K562 (cell line): ENCODE measurements at regions not wholly inside any gene's neighbourhood (a gene's known extent, or its start where the extent isn't known, plus 50 kb on each side); places are given as distances from the start of the nearest gene placed in this dataset.

Source experiments
- ATAC-seq: fragments of 200-7000 bp; cut with Tn5 transposase; 3 replicates; pipeline ENCODE4 v1.9.1; 2020; ENCODE audit warnings: moderate library complexity
- BruUV-seq: library from RNA; stranded (reverse); fragments of 400-500 nt; replicated peaks from 2 replicates; lab custom pipeline; 2021; lab: Mats Ljungman, UMichigan
- CTCF ChIA-PET: fragments of 300-600 bp; formaldehyde crosslinking; extraction: SDS; loops from one replicate; lab custom pipeline; 2021; ENCODE audit warnings: low intra/inter-chr PET ratio; lab: Yijun Ruan, JAX
- POLR2A ChIA-PET: fragments of 300-600, 350-650 bp; sonication (Branson Sonifier 250); formaldehyde crosslinking; extraction: SDS; loops from one replicate; lab custom pipeline; 2021; ENCODE audit warnings: antibody characterized with exemption, inconsistent platforms; lab: Yijun Ruan, JAX
- DNase-seq, 4 experiments: peaks; one replicate each; pipeline versions ENCODE4 v3.0.0 to v3.0.0-alpha.2; 2011 to 2018; ENCODE audit warnings: low spot score in 3 of 4, mixed read lengths in 3 of 4; ENCODE audit errors: extremely low read depth in 1 of 4
- FAIRE-seq: peaks from 2 replicates; lab custom pipeline; 2011; peaks lifted over from hg19 to GRCh38; lab: Jason Lieb, UNC
- H2AFZ ChIP-seq: 2 replicates; pipeline ENCODE4 v1.6.0; 2011; ENCODE audit warnings: low read depth, low read length, control low read depth, inconsistent platforms
- H3K27ac ChIP-seq: fragments of 200-600 bp; 3 replicates; pipeline ENCODE4 v1.8.0; 2011; ENCODE audit warnings: low read depth, mild to moderate bottlenecking, control low read depth, inconsistent platforms, low read length, moderate library complexity, mixed read lengths; ENCODE audit errors: extremely low read depth
- H3K27me3 ChIP-seq, 2 experiments: fragments of 300-600 bp in 1 of 2; 2 replicates in 1 of 2; 3 replicates in 1 of 2; pipeline versions ENCODE4 v1.6.0 to v1.8.0; 2011; ENCODE audit warnings: inconsistent platforms in 2 of 2, low read length in 2 of 2, mild to moderate bottlenecking in 1 of 2, mixed read lengths in 1 of 2, moderate library complexity in 1 of 2; ENCODE audit not compliant: control insufficient read depth in 2 of 2, insufficient read depth in 2 of 2
- H3K36me3 ChIP-seq: fragments of 300-600 bp; 3 replicates; pipeline ENCODE4 v1.8.0; 2011; ENCODE audit warnings: mild to moderate bottlenecking, low read length, inconsistent platforms; ENCODE audit not compliant: control insufficient read depth, insufficient read depth
- H3K4me1 ChIP-seq, 2 experiments: fragments of 200-600 bp in 1 of 2; replicated peaks in 1 of 2; 2 replicates in 1 of 2; 3 replicates in 1 of 2; pipeline versions ENCODE4 v1.5.1 to v1.8.0; 2011; ENCODE audit warnings: inconsistent platforms in 2 of 2, low read length in 2 of 2, mild to moderate bottlenecking in 1 of 2, mixed read lengths in 1 of 2, moderate library complexity in 1 of 2; ENCODE audit not compliant: control insufficient read depth in 2 of 2, insufficient read depth in 2 of 2
- H3K4me2 ChIP-seq: 2 replicates; pipeline ENCODE4 v1.6.1; 2011; ENCODE audit warnings: low read length, control low read depth, inconsistent platforms, mixed read lengths; ENCODE audit not compliant: insufficient read depth
- H3K4me3 ChIP-seq: fragments of 200-600 bp; sonication (generic), shearing (Covaris generic); 2 replicates; pipeline ENCODE4 v1.5.1; 2016; ENCODE audit warnings: control low read depth, inconsistent platforms
- H3K79me2 ChIP-seq: fragments of 200-600 bp; 3 replicates; pipeline ENCODE4 v1.8.0; 2011; ENCODE audit warnings: low read length, inconsistent platforms; ENCODE audit not compliant: control insufficient read depth, insufficient read depth
- H3K9ac ChIP-seq, 2 experiments: 2 replicates each; pipeline versions ENCODE4 v1.6.0 to v1.6.1; 2011; ENCODE audit warnings: low read depth in 2 of 2, low read length in 2 of 2, control low read depth in 1 of 2, inconsistent platforms in 1 of 2, mild to moderate bottlenecking in 1 of 2, mixed read lengths in 1 of 2; ENCODE audit not compliant: insufficient read depth in 1 of 2
- H3K9me1 ChIP-seq: one replicate; pipeline ENCODE4 v1.6.0; 2011; ENCODE audit warnings: inconsistent platforms, mild to moderate bottlenecking, low read length, moderate library complexity; ENCODE audit not compliant: control insufficient read depth, insufficient read depth
- H3K9me3 ChIP-seq: replicated peaks from 2 replicates; pipeline ENCODE4 v1.5.1; 2011; ENCODE audit warnings: low read depth, low read length, inconsistent platforms; ENCODE audit not compliant: control insufficient read depth, insufficient read depth
- H4K20me1 ChIP-seq: replicated peaks from 2 replicates; pipeline ENCODE4 v1.6.1; 2011; ENCODE audit warnings: low read length, inconsistent platforms, mixed read lengths; ENCODE audit not compliant: control insufficient read depth, insufficient read depth
- ARHGAP35 ChIP-seq: fragments of 450-650 bp; IDR thresholded peaks from 2 replicates; pipeline ENCODE4 v1.6.1; 2018; ENCODE audit not compliant: partially characterized antibody
- CBX1 ChIP-seq: sonication (generic); IDR thresholded peaks from 2 replicates; pipeline ENCODE4 v1.6.1; 2016; ENCODE audit warnings: antibody characterized with exemption, low read depth, mild to moderate bottlenecking
- CHD1 ChIP-seq: fragments of 200-600 bp; sonication (generic); IDR thresholded peaks from one replicate; pipeline ENCODE4 v1.6.1; 2012; ENCODE audit warnings: mild to moderate bottlenecking, moderate library complexity, low read length, inconsistent platforms
- CREBBP ChIP-seq: IDR thresholded peaks from one replicate; pipeline ENCODE4 v1.6.1; 2012; ENCODE audit warnings: low read depth, mild to moderate bottlenecking, control low read depth, inconsistent platforms, low read length
- HEY1 ChIP-seq: fragments of 250-450 bp; sonication (Bioruptor Pico); IDR thresholded peaks from 2 replicates; pipeline ENCODE4 v1.5.0; 2020; ENCODE audit warnings: mild to moderate bottlenecking, moderate library complexity, borderline replicate concordance
- HMG20A ChIP-seq: fragments of 450-650 bp; formaldehyde crosslinking; conservative IDR thresholded peaks from 2 replicates; pipeline ENCODE4 v1.4.0; 2020; ENCODE audit warnings: mild to moderate bottlenecking, mixed read lengths
- KDM5B ChIP-seq: fragments of 200-600 bp; sonication (generic); IDR thresholded peaks from 2 replicates; pipeline ENCODE4 v1.6.1; 2012; ENCODE audit warnings: low read depth, mild to moderate bottlenecking, moderate library complexity, low read length, control low read depth, inconsistent platforms; ENCODE audit not compliant: insufficient replicate concordance
- KLF16 ChIP-seq: IDR thresholded peaks from 2 replicates; pipeline ENCODE4 v1.6.1; 2016; ENCODE audit warnings: antibody characterized with exemption
- MEIS2 ChIP-seq: fragments of 450-650 bp; IDR thresholded peaks from 2 replicates; pipeline ENCODE4 v1.6.1; 2014; ENCODE audit warnings: mild to moderate bottlenecking; ENCODE audit not compliant: partially characterized antibody
- RBM25 ChIP-seq: fragments of 200-400 bp; formaldehyde crosslinking; IDR thresholded peaks from 2 replicates; pipeline ENCODE4 v1.6.1; 2018; ENCODE audit warnings: low read length, low read depth, moderate library complexity; ENCODE audit not compliant: severe bottlenecking
- SUPT5H ChIP-seq: fragments of 450-650 bp; IDR thresholded peaks from 2 replicates; pipeline ENCODE4 v1.6.1; 2016
- ZSCAN32 ChIP-seq: fragments of 450-650 bp; formaldehyde crosslinking; IDR thresholded peaks from 2 replicates; pipeline ENCODE4 v1.4.0; 2020; ENCODE audit warnings: mild to moderate bottlenecking, moderate library complexity
- WGBS: fragments of 100-300 bp; shearing (Covaris generic); methylation state at CpG from one replicate; pipeline ENCODE4 v1.1.6; 2016; ENCODE audit warnings: low coverage, mixed read lengths; ENCODE audit not compliant: insufficient coverage; ENCODE audit errors: missing lambda C conversion rate; 5-methylcytosine and 5-hydroxymethylcytosine counted together
- in situ Hi-C: fragments of 300-500 bp; cut with MboI; formaldehyde crosslinking; loops from 4 replicates; pipeline ENCODE4 v1.15.0; 2018; ENCODE audit warnings: inconsistent platforms, mixed read lengths
- intact Hi-C: fragments of 100-400 bp; cut with micrococcal nuclease; formaldehyde crosslinking; loops from 2 replicates; pipeline ENCODE4 v1.14.2; 2022
- TF ChIP-seq, protein P1 (sequence below): fragments of 250-450 bp; sonication (Bioruptor Pico); IDR thresholded peaks from 2 replicates; pipeline ENCODE4 v1.4.0; 2020; ENCODE audit warnings: mild to moderate bottlenecking, moderate library complexity
- TF ChIP-seq, protein P2 (sequence below): IDR thresholded peaks from 3 replicates; pipeline ENCODE4 v1.6.1; 2011; ENCODE audit warnings: borderline replicate concordance, mild to moderate bottlenecking, moderate library complexity; ENCODE audit not compliant: insufficient read length; ENCODE audit errors: extremely low read depth

DNA sequence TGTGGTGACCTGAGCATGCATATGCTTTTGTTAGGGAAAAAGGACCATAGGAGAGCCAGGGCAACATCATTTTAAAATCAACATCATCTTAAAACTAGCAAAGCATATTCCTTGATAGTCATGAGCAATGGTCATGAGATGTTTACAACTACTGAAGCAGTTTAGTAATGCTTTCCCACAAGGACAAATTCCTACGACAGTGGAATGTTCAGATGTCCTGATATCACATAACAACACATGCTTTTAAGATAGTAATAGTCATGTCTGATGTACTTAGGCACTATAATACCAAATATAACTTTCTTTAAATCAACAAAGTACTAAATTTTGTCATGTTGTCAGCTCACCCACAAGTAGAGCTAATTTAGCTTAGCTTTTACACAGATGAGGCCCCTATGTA lies 370.3 kb downstream of the HTR1B start:
- FAIRE-seq, result no peak
- H3K4me1 ChIP-seq, result no peaks in the 10 kb centered on the region
- H2AFZ ChIP-seq, result no peak overlapping the region
- in situ Hi-C loops (no loop called here), intact Hi-C loops (no loop called here)
- no peak overlapping the region for H3K4me2 ChIP-seq
- no peaks in the 10 kb centered on the region for H3K9me3 ChIP-seq
- H3K9ac ChIP-seq, result no peak overlapping the region
- H4K20me1 ChIP-seq, result no peaks in the 10 kb centered on the region
- H3K27me3 ChIP-seq, result no peaks in the 10 kb centered on the region
- H3K79me2 ChIP-seq, result no peaks in the 10 kb centered on the region
- no peaks in the 10 kb centered on the region for H3K9me1 ChIP-seq
- POLR2A ChIA-PET, result no interaction called here
- CTCF ChIA-PET, result interaction anchor here (0.6 kb wide), 1 partner anchor 891 kb away, joined by 3 read pairs; no protein-coding TSS in a partner anchor
- H3K4me3 ChIP-seq, result no peak overlapping the region
- H3K27ac ChIP-seq, result no peak overlapping the region
- BruUV-seq, result no TSS peak
- no peaks in the 10 kb centered on the region for H3K36me3 ChIP-seq
- DNase-seq, result no peak
- no peak for ATAC-seq
- 0% methylated on average over 1 of the region's 1 CpG for WGBS
- TF ChIP-seq SUPT5H (no peak), CREBBP (no peak), ZSCAN32 (CRISPR knock-in tag) (no peak), MEIS2 (no peak), CHD1 (no peak), KLF16 (no peak), HMG20A (CRISPR knock-in tag) (no peak), RBM25 (no peak), KDM5B (no peak), CBX1 (no peak), HEY1 (no peak), ARHGAP35 (no peak)
- TF ChIP-seq, protein P1, sequence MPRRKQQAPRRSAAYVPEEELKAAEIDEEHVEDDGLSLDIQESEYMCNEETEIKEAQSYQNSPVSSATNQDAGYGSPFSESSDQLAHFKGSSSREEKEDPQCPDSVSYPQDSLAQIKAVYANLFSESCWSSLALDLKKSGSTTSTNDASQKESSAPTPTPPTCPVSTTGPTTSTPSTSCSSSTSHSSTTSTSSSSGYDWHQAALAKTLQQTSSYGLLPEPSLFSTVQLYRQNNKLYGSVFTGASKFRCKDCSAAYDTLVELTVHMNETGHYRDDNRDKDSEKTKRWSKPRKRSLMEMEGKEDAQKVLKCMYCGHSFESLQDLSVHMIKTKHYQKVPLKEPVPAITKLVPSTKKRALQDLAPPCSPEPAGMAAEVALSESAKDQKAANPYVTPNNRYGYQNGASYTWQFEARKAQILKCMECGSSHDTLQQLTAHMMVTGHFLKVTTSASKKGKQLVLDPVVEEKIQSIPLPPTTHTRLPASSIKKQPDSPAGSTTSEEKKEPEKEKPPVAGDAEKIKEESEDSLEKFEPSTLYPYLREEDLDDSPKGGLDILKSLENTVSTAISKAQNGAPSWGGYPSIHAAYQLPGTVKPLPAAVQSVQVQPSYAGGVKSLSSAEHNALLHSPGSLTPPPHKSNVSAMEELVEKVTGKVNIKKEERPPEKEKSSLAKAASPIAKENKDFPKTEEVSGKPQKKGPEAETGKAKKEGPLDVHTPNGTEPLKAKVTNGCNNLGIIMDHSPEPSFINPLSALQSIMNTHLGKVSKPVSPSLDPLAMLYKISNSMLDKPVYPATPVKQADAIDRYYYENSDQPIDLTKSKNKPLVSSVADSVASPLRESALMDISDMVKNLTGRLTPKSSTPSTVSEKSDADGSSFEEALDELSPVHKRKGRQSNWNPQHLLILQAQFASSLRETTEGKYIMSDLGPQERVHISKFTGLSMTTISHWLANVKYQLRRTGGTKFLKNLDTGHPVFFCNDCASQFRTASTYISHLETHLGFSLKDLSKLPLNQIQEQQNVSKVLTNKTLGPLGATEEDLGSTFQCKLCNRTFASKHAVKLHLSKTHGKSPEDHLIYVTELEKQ, result no peak
- TF ChIP-seq, protein P2, sequence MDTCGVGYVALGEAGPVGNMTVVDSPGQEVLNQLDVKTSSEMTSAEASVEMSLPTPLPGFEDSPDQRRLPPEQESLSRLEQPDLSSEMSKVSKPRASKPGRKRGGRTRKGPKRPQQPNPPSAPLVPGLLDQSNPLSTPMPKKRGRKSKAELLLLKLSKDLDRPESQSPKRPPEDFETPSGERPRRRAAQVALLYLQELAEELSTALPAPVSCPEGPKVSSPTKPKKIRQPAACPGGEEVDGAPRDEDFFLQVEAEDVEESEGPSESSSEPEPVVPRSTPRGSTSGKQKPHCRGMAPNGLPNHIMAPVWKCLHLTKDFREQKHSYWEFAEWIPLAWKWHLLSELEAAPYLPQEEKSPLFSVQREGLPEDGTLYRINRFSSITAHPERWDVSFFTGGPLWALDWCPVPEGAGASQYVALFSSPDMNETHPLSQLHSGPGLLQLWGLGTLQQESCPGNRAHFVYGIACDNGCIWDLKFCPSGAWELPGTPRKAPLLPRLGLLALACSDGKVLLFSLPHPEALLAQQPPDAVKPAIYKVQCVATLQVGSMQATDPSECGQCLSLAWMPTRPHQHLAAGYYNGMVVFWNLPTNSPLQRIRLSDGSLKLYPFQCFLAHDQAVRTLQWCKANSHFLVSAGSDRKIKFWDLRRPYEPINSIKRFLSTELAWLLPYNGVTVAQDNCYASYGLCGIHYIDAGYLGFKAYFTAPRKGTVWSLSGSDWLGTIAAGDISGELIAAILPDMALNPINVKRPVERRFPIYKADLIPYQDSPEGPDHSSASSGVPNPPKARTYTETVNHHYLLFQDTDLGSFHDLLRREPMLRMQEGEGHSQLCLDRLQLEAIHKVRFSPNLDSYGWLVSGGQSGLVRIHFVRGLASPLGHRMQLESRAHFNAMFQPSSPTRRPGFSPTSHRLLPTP, result no peak
